NCI-H187 (cell line): ENCODE measurements at regions not wholly inside any gene's neighbourhood (a gene's known extent, or its start where the extent isn't known, plus 50 kb on each side); places are given as distances from the start of the nearest gene placed in this dataset.

ENCODE experiments used
- DNase-seq, 2 experiments: peaks; one replicate each; lab custom pipeline; 2025; lab: John Stamatoyannopoulos, UW

GRCh38 chr10:90588222-90588621 lies 269.6 kb downstream of the HTR7 start:
- DNase-seq: no peak

- DNase-seq: no peak
Observed at GRCh38 chr10:90589825-90590224, 268.0 kb downstream of the HTR7 start.

GRCh38 chr10:90591629-90592028 lies 266.2 kb downstream of the HTR7 start:
- no peak for DNase-seq

- no peak for DNase-seq
Observed at GRCh38 chr10:90592638-90593302, 265.1 kb downstream of the HTR7 start.

- DNase-seq: no peak
Observed at GRCh38 chr10:90598513-90598912, 259.3 kb downstream of the HTR7 start.

GRCh38 chr10:90602862-90603610 lies 254.8 kb downstream of the HTR7 start:
- DNase-seq: no peak

- DNase-seq: no peak
Observed at GRCh38 chr10:90604636-90605035, 253.2 kb downstream of the HTR7 start.

GRCh38 chr10:90605506-90605905 lies 252.3 kb downstream of the HTR7 start:
- DNase-seq: no peak

- DNase-seq: no peak
Observed at GRCh38 chr10:90612276-90612675, 245.6 kb downstream of the HTR7 start.

GRCh38 chr10:90614631-90615030 lies 243.2 kb downstream of the HTR7 start:
- no peak for DNase-seq

- DNase-seq: no peak
Observed at GRCh38 chr10:90621577-90621976, 236.3 kb downstream of the HTR7 start.

GRCh38 chr10:90635111-90635765 lies 222.6 kb downstream of the HTR7 start:
- no peak for DNase-seq

GRCh38 chr10:90640756-90641155 lies 217.1 kb downstream of the HTR7 start:
- DNase-seq: no peak

GRCh38 chr10:90641731-90642130 lies 216.1 kb downstream of the HTR7 start:
- DNase-seq: no peak

- no peak for DNase-seq
Observed at GRCh38 chr10:90642136-90642535, 215.7 kb downstream of the HTR7 start.

GRCh38 chr10:90642650-90643049 lies 215.2 kb downstream of the HTR7 start:
- DNase-seq: no peak

GRCh38 chr10:90644165-90644564 lies 213.7 kb downstream of the HTR7 start:
- no peak for DNase-seq

- no peak for DNase-seq
Observed at GRCh38 chr10:90650858-90651257, 207.0 kb downstream of the HTR7 start.

GRCh38 chr10:90652519-90652918 lies 205.3 kb downstream of the HTR7 start:
- no peak for DNase-seq

- DNase-seq: no peak
Observed at GRCh38 chr10:90658791-90659190, 199.0 kb downstream of the HTR7 start.

- no peak for DNase-seq
Observed at GRCh38 chr10:90665905-90666662, 191.8 kb downstream of the HTR7 start.

GRCh38 chr10:90674461-90674860 lies 183.4 kb downstream of the HTR7 start:
- DNase-seq: no peak
